SH-SY5Y (cell line): ENCODE measurements at regions not wholly inside any gene's neighbourhood (a gene's known extent, or its start where the extent isn't known, plus 50 kb on each side); places are given as distances from the start of the nearest gene placed in this dataset.

Experiments used
- GATA2 ChIP-seq: IDR thresholded peaks from 2 replicates; pipeline ENCODE4 v1.6.1; 2011; ENCODE audit warnings: mild to moderate bottlenecking, low read depth, low read length
- GATA3 ChIP-seq: IDR thresholded peaks from 2 replicates; pipeline ENCODE4 v1.6.1; 2011; ENCODE audit warnings: low read depth, mild to moderate bottlenecking, low read length, moderate library complexity

- TF ChIP-seq GATA3 (no peak), GATA2 (no peak)
These were observed 444.5 kb downstream of the PREX1 start for GRCh38 chr20:48383252-48383651.

- no peak for TF ChIP-seq GATA2
- TF ChIP-seq GATA3 = no peak
These were observed 445.5 kb downstream of the PREX1 start for GRCh38 chr20:48382304-48382703.

- no peak for TF ChIP-seq GATA3
These were observed 446.3 kb downstream of the PREX1 start for GRCh38 chr20:48381353-48382120.

- TF ChIP-seq GATA2 (no peak), GATA3 (no peak)
These were observed 447.1 kb downstream of the PREX1 start for GRCh38 chr20:48380661-48381060.

- TF ChIP-seq GATA3 (no peak), GATA2 (no peak)
These were observed 448.7 kb downstream of the PREX1 start for GRCh38 chr20:48378976-48379675.

- no peak for TF ChIP-seq GATA3
These were observed 449.9 kb downstream of the PREX1 start for GRCh38 chr20:48377940-48378339.

GRCh38 chr20:48375804-48376203 lies 452.0 kb downstream of the PREX1 start:
- TF ChIP-seq GATA3 (no peak), GATA2 (no peak)

GRCh38 chr20:48374991-48375595 lies 452.7 kb downstream of the PREX1 start:
- TF ChIP-seq GATA2 = no peak
- TF ChIP-seq GATA3 = no peak

- TF ChIP-seq GATA2 (no peak), GATA3 (no peak)
These were observed 454.3 kb downstream of the PREX1 start for GRCh38 chr20:48373555-48373934.

GRCh38 chr20:48371211-48371610 lies 456.6 kb downstream of the PREX1 start:
- TF ChIP-seq GATA2 = no peak
- TF ChIP-seq GATA3 = no peak

- TF ChIP-seq GATA2 = peak; percentile 79
These were observed 459.2 kb downstream of the PREX1 start for GRCh38 chr20:48368580-48369021.

GRCh38 chr20:48366230-48366629 lies 461.6 kb downstream of the PREX1 start:
- TF ChIP-seq GATA3 = no peak
- TF ChIP-seq GATA2 = no peak

- TF ChIP-seq GATA2 = no peak
- no peak for TF ChIP-seq GATA3
These were observed 462.9 kb downstream of the PREX1 start for GRCh38 chr20:48364688-48365421.

- TF ChIP-seq GATA3 = no peak
- no peak for TF ChIP-seq GATA2
These were observed 463.7 kb downstream of the PREX1 start for GRCh38 chr20:48364055-48364454.

GRCh38 chr20:48360342-48360975 lies 467.3 kb downstream of the PREX1 start:
- TF ChIP-seq GATA3 = no peak
- no peak for TF ChIP-seq GATA2
